ENCODE measurements at regions not wholly inside any gene's neighbourhood (a gene's known extent, or its start where the extent isn't known, plus 50 kb on each side); places are given as distances from the start of the nearest gene placed in this dataset.
"Not testable (repeated sequence)": the region's sequence is repeated elsewhere in the genome, so short reads cannot be mapped to it uniquely, and the experiment has no call there.

DNA sequence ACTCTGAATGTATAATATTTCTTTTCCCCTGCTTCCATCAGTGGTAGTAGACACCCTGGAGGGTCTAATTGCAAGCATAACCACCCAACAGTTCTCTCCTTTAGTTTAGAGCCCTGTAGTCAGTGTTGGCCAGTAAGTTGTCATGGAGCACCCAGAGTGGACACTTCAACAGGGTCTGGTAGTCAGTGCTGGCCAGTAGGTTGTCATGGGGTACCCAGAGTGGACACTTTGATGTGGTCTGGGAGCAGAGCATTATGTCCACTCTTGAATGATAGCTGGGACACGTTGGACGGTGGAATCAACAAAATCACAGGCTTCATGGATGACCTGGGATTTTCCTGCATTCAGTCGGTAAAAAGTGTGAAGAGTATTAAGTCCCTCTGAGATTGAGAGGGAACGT, 864.9 kb upstream of the TPTE start:
- not testable (repeated sequence) for H3K36me3 ChIP-seq; DNase-seq (ENCODE audit: extremely low spot score in 2 of 2)

GRCh38 chr21:9657779-9658178, 863.6 kb upstream of the TPTE start:
- H3K9me3 ChIP-seq; H3K27ac ChIP-seq; DNase-seq (ENCODE audit: extremely low spot score in 2 of 2); H3K4me3 ChIP-seq; H3K27me3 ChIP-seq; H3K36me3 ChIP-seq; intact Hi-C loops (cut with DNase I); H3K4me1 ChIP-seq: not testable (repeated sequence)

More for the DNA sequence above, 864.9 kb upstream of the TPTE start:
- H3K27ac ChIP-seq; intact Hi-C loops (cut with DNase I); H3K4me1 ChIP-seq; H3K4me3 ChIP-seq; H3K9me3 ChIP-seq; H3K27me3 ChIP-seq: not testable (repeated sequence)

DNA sequence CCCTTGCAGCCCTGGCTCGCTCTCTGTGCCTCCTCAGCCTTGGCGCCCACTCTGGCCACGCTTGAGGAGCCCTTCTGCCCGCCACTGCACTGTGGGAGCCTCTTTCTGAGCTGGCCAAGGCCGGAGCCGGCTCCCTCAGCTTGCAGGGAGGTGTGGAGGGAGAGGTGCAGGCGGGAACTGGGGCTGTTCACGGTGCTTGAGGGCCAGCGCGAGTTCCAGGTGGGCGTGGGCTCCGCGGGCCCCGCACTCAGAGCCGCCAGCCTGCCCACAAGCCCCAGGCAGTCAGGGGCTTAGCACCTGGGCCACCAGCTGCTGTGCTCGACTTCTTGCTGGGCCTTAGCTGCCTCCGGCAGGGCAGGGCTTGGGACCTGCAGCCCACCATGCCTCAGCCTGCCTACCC, 861.5 kb upstream of the TPTE start:
- H3K9me3 ChIP-seq; intact Hi-C loops (cut with DNase I); H3K36me3 ChIP-seq; H3K27ac ChIP-seq; H3K4me1 ChIP-seq; H3K4me3 ChIP-seq; DNase-seq (ENCODE audit: extremely low spot score in 2 of 2); H3K27me3 ChIP-seq: not testable (repeated sequence)

DNA sequence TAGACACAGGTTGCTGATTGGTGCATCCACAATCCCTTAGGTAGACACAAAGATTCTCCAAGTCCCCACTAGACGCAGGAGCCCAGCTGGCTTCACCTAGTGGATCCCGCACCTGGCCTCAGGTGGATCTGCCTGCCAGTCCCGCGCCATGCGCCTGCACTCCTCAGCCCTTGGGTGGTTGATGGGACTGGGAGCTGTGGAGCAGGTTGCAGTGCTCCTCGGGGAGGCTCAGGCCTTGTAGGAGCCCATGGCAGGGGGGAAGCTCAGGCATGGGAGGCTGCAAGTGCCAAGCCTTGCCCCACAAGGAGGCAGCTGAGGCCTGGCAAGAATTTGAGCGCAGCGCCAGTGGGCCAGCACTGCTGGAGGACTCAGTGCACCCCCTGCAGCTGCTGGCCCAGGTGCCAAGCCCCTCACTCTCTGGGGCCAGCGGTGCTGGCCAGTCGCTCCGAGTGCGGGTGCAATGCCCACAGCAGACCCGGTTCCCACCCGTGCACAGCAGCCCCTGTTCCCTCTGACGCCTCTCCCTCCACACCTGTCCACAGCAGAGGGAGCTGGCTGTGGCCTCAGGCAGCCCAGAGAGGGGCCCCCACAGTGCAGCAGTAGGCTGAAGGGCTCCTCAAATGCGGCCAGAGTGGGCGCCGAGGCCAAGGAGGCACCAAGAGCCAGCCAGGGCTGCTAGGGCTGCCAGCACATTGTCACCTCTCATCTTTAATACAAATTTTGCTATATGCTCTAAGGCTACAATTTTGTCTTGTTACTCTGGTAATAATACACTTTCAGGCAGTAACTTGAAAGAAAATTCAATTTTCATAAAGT, 857.3 kb upstream of the TPTE start:
- DNase-seq (ENCODE audit: extremely low spot score in 2 of 2); H3K4me3 ChIP-seq; H3K4me1 ChIP-seq; H3K27me3 ChIP-seq; H3K9me3 ChIP-seq; H3K27ac ChIP-seq; H3K36me3 ChIP-seq; intact Hi-C loops (cut with DNase I): not testable (repeated sequence)

GRCh38 chr21:9675811-9676210, 845.6 kb upstream of the TPTE start:
- DNase-seq (ENCODE audit: extremely low spot score in 2 of 2); H3K27me3 ChIP-seq; H3K4me3 ChIP-seq; H3K9me3 ChIP-seq; intact Hi-C loops (cut with DNase I); H3K27ac ChIP-seq; H3K36me3 ChIP-seq; H3K4me1 ChIP-seq: not testable (repeated sequence)

DNA sequence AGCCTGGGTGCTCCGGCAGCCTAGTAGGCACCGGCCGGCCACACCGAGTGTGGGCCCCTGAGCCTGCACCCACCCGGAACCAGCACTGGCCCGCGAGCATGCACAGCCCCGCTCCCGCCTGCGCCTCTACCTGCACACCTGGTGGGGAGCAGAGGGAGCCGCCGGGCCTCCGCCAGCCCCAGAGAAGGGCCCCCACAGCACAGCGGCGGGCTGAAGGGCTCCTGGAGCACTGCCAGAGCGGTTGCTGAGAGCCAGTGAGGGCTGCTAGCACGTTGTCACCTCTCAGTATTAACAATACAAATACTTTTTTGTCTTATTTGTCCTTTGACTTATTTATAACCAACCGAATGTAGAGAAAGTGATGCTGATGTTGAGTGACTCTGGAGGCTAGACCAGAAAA, 842.4 kb upstream of the TPTE start:
- H3K9me3 ChIP-seq; H3K27me3 ChIP-seq; H3K36me3 ChIP-seq; intact Hi-C loops (cut with DNase I); H3K4me1 ChIP-seq; H3K4me3 ChIP-seq; DNase-seq (ENCODE audit: extremely low spot score in 2 of 2); H3K27ac ChIP-seq: not testable (repeated sequence)

GRCh38 chr21:9688945-9689344, 832.4 kb upstream of the TPTE start:
- H3K9me3 ChIP-seq; H3K27ac ChIP-seq; H3K4me3 ChIP-seq; H3K36me3 ChIP-seq; H3K4me1 ChIP-seq; DNase-seq (ENCODE audit: extremely low spot score in 2 of 2); intact Hi-C loops (cut with DNase I); H3K27me3 ChIP-seq: not testable (repeated sequence)

DNA sequence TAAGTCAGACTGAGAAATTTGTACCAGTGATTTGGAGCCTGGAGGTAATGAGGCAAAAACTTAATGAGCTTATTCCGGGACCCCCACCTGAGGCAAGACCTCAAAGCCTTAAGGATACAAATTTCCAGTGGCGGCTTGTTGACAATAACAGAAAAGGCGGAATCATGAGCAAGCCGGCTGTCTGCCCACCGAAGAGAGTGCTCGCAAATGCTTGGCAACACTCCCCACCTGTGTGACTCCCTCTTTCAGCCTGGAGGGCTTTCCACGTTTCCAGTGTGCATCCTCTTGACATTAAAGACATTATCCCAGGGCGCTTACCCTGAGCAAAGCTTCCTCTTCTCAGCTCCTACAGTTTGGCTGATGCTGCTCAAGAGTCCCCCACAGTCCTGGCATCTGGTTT, 830.4 kb upstream of the TPTE start:
- intact Hi-C loops (cut with DNase I) = not testable (repeated sequence)
- DNase-seq (ENCODE audit: extremely low spot score in 2 of 2) = peak in 1 of 2 donors; percentile 13

GRCh38 chr21:9695759-9696158, 825.6 kb upstream of the TPTE start:
- H3K27ac ChIP-seq; H3K9me3 ChIP-seq; H3K36me3 ChIP-seq; H3K4me1 ChIP-seq; H3K4me3 ChIP-seq; H3K27me3 ChIP-seq; intact Hi-C loops (cut with DNase I): not testable (repeated sequence)
- peak; percentile 58 to 82 for DNase-seq (ENCODE audit: extremely low spot score in 2 of 2)

More for the DNA sequence above, 830.4 kb upstream of the TPTE start:
- H3K9me3 ChIP-seq, H3K27ac ChIP-seq, H3K4me3 ChIP-seq, H3K27me3 ChIP-seq, H3K36me3 ChIP-seq, H3K4me1 ChIP-seq: not testable (repeated sequence)

DNA sequence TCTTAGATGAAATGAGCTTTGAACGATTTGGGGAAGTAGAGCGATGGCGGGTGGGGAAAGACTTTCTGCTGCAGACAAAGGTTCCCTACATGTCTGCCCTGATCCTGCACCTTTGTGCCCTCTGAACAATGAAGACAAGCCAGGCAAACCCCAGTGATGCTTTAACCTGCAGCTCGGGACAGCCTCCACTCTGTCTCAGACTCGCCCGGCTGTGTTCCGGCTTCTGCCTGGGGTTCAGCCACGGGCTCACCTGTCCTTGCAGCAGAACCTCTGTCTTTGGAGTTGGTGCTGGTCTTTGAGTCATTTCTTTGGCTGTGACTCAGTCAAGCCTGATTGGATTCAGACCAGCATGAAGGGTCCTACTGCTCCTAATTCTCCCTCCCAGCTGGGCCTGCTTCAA, 823.6 kb upstream of the TPTE start:
- H3K9me3 ChIP-seq; DNase-seq (ENCODE audit: extremely low spot score in 2 of 2); H3K27me3 ChIP-seq; H3K4me3 ChIP-seq; H3K36me3 ChIP-seq; intact Hi-C loops (cut with DNase I); H3K27ac ChIP-seq; H3K4me1 ChIP-seq: not testable (repeated sequence)

- H3K4me1 ChIP-seq; H3K4me3 ChIP-seq; DNase-seq (ENCODE audit: extremely low spot score in 2 of 2); H3K9me3 ChIP-seq; H3K27ac ChIP-seq; H3K27me3 ChIP-seq; intact Hi-C loops (cut with DNase I); H3K36me3 ChIP-seq: not testable (repeated sequence)
Observed at GRCh38 chr21:9705016-9705415, 816.4 kb upstream of the TPTE start.

DNA sequence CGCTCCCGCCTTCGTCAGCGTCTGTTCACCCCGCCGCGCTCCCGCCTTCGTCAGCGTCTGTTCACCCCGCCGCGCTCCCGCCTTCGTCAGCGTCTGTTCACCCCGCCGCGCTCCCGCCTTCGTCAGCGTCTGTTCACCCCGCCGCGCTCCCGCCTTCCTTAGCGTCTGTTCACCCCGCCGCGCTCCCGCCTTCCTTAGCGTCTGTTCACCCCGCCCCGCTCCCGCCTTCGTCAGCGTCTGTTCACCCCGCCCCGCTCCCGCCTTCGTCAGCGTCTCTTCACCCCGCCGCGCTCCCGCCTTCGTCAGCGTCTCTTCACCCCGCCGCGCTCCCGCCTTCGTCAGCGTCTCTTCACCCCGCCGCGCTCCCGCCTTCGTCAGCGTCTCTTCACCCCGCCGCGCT, 815.9 kb upstream of the TPTE start:
- H3K36me3 ChIP-seq; H3K4me1 ChIP-seq; DNase-seq (ENCODE audit: extremely low spot score in 2 of 2); intact Hi-C loops (cut with DNase I); H3K9me3 ChIP-seq; H3K4me3 ChIP-seq; H3K27me3 ChIP-seq; H3K27ac ChIP-seq: not testable (repeated sequence)

DNA sequence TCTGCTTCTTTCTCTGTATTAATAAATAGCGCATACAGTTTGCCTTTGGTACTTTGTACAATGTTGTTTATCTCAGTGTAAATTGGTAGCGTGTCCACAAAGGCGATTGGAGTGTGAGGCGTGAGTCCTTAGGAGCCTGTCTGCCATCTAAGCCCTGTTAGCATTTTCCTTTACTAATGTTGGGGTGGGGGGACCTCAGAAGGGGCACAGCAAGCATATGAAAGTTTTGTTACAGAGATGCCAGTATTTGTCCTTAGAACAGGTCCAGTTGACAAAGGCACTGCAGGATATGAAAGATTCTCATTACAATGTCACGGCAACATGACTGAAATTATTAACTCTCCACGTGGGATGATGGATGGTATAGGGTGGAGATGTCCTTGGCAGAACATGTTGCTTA, 796.8 kb upstream of the TPTE start:
- intact Hi-C loops (cut with DNase I); H3K4me3 ChIP-seq; H3K36me3 ChIP-seq; H3K27me3 ChIP-seq; H3K27ac ChIP-seq; H3K9me3 ChIP-seq; H3K4me1 ChIP-seq: not testable (repeated sequence)
- DNase-seq (ENCODE audit: extremely low spot score in 2 of 2) = peak; percentile 74 to 88

- H3K36me3 ChIP-seq; H3K4me1 ChIP-seq; intact Hi-C loops (cut with DNase I); H3K4me3 ChIP-seq; H3K27me3 ChIP-seq; DNase-seq (ENCODE audit: extremely low spot score in 2 of 2); H3K9me3 ChIP-seq; H3K27ac ChIP-seq: not testable (repeated sequence)
Observed at GRCh38 chr21:9727187-9727586, 794.2 kb upstream of the TPTE start.
